ENCODE measurements at regions not wholly inside any gene's neighbourhood (a gene's known extent, or its start where the extent isn't known, plus 50 kb on each side); places are given as distances from the start of the nearest gene placed in this dataset.
"Not testable (repeated sequence)": the region's sequence is repeated elsewhere in the genome, so short reads cannot be mapped to it uniquely, and the experiment has no call there.

GRCh38 chr14:39603942-39604341 lies 171.7 kb upstream of the FBXO33 start:
- DNase-seq (ENCODE audit: low read depth): no peak
- no peak overlapping the region for H3K4me3 ChIP-seq (ENCODE audit: control insufficient read depth, low read depth, low read length)
- no peak for TF ChIP-seq CTCF (IDR thresholded peaks at IDR 0.05; ENCODE audit: control insufficient read depth, insufficient read depth, low read depth, low read length, missing control alignments)

GRCh38 chr14:39593377-39593776 lies 161.1 kb upstream of the FBXO33 start:
- DNase-seq (ENCODE audit: low read depth): no peak
- H3K4me3 ChIP-seq (ENCODE audit: control insufficient read depth, low read depth, low read length): no peak overlapping the region
- TF ChIP-seq CTCF (IDR thresholded peaks at IDR 0.05; ENCODE audit: control insufficient read depth, insufficient read depth, low read depth, low read length, missing control alignments): no peak

DNA sequence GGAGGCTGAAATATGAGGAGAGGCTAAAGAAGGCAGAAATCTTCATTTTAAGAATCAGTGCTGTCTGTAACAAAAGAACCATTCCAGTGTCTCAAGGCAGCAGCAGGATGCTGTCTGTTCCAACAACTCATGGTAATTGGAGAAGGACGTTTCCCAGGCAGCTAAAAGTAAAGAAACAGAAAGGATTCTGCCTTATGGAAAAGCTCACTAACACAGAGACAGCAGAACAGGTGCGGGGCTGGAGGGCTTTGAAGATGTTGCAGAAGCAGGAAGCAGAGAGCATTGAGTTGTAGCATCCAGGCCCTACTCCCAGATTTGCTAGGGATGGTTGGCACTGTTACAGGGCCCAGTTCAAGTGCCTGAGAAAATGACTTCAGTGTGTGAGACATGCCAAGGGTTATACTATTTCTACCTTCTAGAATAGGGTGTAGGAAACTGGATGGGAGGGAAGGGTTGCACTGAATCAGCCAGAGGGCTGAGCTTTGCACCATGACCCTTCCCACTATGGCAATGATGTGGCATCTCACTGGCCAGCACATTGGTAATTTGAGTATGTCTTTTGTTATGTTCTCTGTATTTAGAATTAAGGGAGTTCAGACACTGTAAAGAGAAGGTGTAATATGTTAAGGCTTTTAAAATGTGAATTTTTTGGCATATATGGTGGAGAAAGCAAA lies 160.0 kb upstream of the FBXO33 start:
- no peak for TF ChIP-seq CTCF (IDR thresholded peaks at IDR 0.05; ENCODE audit: control insufficient read depth, insufficient read depth, low read depth, low read length, missing control alignments)
- H3K4me3 ChIP-seq (ENCODE audit: control insufficient read depth, low read depth, low read length): no peak overlapping the region
- DNase-seq (ENCODE audit: low read depth): no peak

DNA sequence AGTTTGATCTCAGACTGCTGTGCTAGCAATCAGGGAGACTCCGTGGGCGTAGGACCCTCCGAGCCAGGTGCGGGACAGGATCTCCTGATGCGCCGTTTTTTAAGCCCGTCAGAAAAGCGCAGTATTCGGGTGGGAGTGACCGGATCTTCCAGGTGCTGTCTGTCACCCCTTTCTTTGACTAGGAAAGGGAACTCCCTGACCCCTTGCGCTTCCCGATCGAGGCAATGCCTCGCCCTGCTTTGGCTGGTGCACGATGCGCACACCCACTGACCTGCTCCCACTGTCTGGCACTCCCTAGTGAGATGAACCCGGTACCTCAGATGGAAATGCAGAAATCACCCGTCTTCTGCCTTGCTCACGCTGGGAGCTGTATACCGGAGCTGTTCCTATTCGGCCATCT lies 157.6 kb upstream of the FBXO33 start:
- not testable (repeated sequence) for H3K4me3 ChIP-seq (ENCODE audit: control insufficient read depth, low read depth, low read length)

DNA sequence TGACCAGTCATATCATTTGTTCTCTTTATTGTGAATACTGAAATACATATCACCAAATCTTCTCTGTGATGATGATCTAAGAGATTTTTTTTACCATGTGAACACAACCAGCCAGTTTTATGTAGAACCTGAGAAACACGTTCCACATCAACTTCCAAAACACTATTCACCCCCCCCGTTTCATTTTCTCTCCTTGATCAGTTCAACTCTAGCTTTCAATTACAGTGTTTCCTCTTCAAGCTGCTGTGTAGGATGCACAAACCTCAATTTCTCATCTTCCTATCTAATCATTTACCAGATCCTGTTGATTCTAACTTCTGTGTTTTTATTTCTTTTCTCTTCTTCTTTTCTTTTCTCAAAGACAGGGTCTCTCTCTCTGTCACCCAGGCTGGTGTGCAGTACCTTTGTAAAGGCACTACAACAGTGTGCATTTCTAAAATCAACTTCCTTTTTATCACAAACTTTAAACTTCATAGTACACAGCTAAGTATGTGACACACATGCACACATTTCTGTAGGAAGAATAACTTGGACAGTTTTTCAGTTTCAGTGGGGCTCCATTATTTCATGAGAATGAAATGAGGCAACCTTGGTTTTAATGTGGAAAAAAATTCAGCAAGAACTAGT lies 149.9 kb upstream of the FBXO33 start:
- no peak for TF ChIP-seq CTCF (IDR thresholded peaks at IDR 0.05; ENCODE audit: control insufficient read depth, insufficient read depth, low read depth, low read length, missing control alignments)
- H3K4me3 ChIP-seq (ENCODE audit: control insufficient read depth, low read depth, low read length): no peak overlapping the region
- no peak for DNase-seq (ENCODE audit: low read depth)

More for the DNA sequence above, 157.6 kb upstream of the FBXO33 start:
- not testable (repeated sequence) for DNase-seq (ENCODE audit: low read depth)

GRCh38 chr14:39581474-39581873 lies 149.2 kb upstream of the FBXO33 start:
- no peak overlapping the region for H3K4me3 ChIP-seq (ENCODE audit: control insufficient read depth, low read depth, low read length)
- TF ChIP-seq CTCF (IDR thresholded peaks at IDR 0.05; ENCODE audit: control insufficient read depth, insufficient read depth, low read depth, low read length, missing control alignments): no peak
- DNase-seq (ENCODE audit: low read depth): no peak

DNA sequence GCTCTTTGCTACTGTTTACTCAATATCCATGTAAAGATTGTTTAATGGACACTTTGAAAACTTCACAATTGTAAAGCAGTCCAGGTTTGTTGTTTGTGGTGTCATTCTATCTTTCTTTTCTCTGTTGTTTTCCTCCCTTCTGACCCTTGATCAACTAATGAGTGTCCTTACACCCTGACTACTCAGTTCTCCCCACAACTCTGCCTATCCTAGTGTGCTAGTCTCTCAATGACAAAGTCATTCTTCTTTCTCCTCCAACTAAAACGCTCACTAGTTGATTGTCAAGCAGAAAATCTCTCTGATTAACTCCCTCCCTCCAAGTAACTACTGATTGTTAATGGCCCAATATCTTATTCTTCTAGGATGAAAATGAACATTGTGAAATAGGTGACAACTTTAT lies 148.5 kb upstream of the FBXO33 start:
- no peak for DNase-seq (ENCODE audit: low read depth)
- no peak for TF ChIP-seq CTCF (IDR thresholded peaks at IDR 0.05; ENCODE audit: control insufficient read depth, insufficient read depth, low read depth, low read length, missing control alignments)
- H3K4me3 ChIP-seq (ENCODE audit: control insufficient read depth, low read depth, low read length): no peak overlapping the region

Measured in AG09309 (cell line).